Kidney capillary endothelial cell (primary cell): ENCODE measurements at regions not wholly inside any gene's neighbourhood (a gene's known extent, or its start where the extent isn't known, plus 50 kb on each side); places are given as distances from the start of the nearest gene placed in this dataset.

ENCODE experiments used
- DNase-seq: peaks from one replicate; pipeline ENCODE4 v3.0.0-alpha.2; 2018; ENCODE audit warnings: low spot score

DNA sequence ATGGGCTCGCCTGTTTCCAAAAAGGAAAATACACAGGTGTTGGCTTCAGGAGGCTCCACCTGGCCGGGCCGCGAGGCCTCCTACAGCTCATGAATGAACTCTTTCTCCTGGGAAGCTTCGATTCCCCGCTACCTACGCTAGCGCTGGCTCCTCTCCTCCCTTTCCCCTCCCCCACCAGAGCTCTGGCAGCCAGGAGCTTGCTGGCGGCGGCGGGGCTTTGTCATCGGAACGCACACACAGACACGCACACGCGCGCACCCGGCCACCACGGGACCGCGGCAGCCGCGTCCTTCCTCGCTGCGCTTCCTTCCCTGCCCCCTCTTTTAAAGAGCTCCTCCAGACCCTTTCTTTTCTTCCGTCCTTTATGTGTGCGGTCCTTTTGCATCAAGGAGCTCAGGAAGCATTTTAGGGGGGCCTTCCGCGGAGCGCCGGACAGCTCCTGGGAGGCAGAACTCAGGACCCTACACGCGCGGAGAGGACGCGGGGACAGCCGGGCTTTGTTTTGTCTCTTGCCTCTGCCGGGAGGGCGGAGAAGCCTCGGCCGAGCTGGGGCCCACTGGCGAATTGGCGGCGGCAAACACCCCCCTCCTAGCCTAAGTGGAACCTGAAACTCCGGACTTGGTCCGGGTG lies 70.2 kb upstream of the BCOR start:
- DNase-seq: no peak

DNA sequence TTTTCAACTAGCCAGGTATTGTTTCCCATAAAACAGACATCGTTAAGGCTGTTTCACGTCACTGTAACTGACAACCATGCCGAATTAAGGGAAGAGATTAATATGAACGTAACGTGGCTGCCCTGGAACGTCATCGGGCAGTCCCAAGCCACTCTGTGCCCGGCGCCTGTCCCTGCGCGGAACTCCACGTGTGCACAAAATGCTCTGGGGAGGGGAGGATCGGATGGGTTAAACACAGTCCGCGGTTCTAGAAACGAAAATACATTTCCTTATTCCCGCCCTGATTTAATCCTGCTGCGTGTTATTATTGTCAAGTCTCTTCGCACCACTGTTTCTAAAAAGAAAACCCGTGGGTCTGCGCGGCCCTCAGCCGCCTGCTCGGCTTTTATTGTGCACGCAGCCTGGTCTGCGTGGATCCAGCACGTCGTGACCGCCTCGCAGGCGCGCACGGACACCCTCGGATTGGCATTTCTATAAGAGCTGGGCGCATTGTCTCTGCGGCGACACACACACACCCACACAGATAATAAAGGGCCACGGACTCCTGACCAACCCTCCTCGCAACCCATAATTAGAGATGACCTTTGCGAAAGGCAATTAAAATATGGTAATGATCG lies 69.6 kb upstream of the BCOR start:
- DNase-seq: no peak

DNA sequence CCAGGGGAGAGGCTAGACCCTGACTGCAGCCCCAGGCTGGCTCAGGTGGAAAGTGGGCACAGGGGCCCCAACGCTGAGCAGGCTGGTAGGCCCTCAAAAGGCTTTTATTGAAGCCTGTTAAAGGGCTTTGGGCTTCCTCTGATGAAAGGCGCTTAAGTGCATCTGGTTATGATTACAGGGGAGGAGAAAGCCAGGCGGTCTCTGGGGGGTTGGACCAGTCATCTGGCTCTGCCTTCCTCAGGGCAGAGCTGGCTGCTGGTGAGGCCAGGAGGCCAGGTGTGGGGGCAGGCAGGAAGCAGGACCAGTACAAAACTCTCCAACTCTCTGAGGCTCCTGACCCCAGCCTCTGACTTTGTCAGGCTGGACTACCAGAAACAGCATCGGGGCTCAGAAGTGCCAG lies 68.8 kb upstream of the BCOR start:
- DNase-seq: no peak

DNA sequence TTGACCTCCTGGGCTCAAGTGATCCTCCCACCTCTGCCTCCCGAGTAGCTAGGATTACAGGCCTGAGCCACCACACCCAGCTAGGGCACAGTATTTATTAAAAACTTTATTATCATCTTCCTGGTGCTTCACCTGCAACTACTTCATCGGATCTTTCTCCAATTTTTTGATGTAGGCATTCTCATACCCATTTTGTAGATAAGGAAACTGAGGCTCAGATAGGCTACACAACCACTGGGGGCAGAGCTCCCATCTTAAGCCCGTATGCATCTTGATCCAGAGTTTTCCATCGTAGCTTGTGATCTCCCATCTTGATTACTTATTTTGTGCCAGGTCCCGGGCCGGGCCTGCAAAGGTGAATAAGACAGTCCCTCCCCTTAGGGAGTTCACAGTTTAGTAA lies 68.1 kb upstream of the BCOR start:
- DNase-seq: no peak

DNA sequence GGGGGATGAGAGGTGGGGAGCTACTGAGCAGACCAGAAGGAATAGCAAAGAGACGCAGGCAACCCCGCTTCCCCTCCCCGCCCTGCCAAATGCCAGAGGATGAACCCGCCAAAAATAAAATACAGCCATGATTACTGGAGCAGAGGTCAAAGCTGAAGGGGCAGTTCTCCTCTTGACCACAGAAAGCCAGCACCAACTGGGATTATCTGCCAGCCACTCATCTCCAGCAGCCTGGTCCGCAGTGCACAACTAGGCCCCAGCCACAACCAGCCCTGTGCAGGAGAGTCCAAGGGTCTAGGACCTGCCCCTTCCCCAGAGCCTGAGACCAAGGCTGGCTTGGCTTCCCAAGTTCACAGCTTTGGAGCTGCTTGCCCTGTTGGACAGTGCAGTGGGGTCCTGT lies 67.4 kb upstream of the BCOR start:
- no peak for DNase-seq

DNA sequence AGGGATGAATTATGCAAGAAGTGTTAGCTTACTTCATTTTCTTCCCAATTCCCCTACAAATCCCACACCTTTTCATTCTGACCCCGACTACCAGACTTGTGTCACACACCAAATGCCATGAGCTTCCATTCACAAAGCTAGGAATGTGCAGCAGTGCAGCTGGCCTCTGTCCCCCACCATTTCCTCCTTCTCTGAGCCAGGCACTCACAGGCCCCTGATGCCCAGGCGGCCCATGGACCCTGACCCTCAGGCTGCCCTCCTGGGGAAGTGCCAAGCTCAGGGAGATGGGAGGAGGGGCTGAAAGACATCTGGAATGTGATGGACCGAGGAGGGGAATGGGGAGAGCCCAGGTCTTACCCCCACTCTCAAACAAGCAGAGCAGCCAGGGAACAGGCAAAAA lies 67.0 kb upstream of the BCOR start:
- no peak for DNase-seq

DNA sequence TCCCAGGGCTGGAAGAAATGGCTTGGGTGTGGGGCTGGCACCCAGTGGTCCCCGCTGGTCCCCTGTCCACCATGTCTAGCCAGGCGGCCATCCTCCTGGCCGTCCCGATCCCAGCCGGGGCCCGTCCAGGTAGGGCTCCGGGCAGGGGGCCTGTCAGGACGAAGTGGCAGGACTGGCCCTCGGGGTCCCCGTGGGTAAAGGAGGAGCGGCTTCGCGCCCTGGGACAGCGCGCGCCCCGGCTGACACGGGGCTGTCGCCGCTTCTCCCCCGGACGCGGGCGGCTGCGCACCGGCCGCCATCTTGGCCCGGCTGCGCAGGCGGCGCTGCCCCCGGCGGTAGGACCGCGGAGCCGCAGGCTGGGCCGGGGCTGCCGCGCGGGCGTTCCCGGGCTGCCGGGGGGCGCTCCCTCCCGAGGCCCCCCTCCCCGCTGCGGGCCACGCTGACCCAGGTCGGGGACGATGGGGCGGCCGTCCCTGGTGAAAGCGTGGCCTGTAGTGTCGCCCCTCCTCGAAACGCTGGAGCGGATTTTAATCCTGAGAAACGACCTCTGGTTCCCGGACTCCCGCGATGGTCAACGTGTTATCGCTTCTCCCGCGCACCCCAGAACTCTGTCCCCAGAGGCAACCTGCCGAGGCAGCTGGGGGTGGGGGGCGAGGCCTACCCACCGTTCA lies 60.4 kb upstream of the BCOR start:
- no peak for DNase-seq

DNA sequence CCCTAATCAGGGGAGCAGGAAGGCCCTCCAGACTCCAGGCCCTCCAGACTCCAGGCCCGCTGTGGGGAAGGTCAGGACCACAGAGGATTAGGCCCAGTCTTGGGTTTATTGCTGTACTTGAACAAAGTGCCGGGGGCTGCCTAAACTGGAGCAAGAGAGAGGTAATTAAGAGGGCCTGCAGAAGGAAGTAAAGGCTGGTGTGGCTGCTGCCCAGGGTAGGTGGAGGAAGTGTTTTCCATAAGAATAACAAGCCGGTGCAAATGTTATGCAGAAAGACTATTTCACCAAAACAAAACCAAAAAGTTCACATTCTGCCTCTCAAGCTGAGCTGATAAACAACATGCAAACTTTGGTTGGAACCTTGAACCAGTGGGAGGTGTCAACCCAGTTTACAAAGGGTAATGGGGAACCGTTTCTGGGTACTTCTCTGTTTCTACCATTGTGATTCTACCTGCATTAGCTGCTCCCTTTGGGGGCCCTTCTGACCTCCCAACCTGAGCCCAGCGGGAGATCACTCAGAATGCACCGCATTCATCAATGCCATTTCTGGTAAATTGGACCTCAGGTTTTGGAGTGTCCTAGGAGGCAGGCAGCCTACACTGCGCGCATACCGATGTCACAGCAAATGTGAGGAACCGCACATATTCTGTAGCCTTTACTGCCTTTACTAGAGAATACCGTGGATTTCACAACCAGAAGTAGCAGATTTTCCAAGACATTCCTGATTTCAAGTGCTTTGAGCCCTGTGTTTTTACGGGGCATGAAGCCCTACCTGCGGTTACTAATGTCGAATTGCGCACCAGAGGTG lies 59.7 kb upstream of the BCOR start:
- DNase-seq: no peak

DNA sequence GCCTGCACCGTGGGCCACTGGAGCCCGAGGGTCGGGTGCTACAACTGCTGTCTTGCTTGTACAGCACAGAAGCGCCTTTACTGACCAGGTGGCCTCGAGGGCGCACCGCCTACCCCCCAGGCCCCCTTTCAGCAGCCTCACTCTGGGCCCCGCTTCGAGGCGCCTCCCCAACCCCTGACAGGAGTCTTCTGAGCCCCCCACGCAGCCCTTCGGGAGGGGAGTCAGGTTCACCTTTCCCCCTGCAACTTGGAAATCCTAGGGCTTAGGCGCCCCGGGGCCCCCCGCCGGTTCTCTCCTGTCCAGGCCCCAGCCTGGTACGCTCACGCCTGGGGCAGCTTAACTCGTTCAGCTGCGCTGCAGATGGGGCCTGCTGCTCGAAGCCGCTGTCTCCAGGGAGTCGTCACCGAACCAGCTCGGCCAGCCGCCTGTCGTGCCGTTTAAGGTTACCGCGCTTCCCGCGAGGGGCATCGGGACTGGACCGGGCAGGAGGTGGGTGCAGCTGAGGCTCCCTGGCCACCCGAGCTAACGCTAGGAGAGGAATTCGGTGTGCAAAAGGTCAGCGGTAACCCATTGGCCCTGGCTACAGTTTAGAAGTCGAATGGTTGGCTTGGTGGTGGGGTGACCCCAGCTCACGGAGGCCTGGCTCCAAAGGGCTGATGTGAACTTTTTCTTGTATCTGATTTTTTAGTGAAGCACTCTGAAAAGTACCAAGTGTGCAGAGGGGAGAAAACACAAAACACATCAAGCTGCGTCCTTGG lies 58.9 kb upstream of the BCOR start:
- DNase-seq: no peak

DNA sequence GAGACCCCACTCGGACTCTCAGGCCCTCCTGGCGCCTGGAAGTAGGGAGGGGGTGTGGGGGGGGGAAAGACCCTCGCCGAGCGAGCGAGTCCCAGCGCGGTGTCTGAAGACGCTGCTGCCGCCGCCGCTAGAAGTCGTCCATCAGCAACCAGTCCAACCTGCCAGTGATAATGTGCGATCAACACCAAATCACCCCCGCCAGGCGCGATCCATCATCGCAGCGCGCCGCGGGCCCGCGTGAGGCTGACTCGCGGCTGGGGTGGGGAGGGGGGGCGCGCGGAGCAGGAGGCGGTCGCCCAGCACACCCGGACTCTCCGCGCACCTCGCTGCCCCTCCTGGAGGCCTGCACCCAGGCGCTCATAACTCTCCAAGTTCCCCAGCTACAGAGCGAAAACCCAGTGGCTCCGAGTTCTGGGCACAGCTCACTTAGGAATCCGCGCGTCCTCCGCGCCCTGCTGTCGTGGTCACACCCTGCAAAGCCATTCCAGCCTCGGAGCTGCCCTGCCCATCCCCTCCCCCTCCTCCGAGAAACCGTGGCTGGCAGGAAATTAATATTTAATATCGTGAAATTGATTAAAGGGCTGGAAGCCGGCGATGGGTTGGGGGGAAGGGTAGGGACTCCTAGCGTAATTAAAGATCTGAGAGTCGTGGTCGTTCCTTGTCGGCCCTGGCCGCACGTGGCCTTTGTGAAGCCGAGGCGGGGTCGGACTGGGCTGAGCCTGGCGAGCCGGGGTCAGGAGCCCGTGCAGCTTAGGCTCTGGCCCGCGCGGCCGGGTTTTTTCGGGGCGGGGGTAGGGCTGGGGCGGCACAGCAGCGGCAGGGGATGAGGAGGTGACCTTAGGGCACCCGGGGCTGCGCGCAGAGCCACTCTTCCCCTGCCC lies 58.1 kb upstream of the BCOR start:
- DNase-seq: no peak

DNA sequence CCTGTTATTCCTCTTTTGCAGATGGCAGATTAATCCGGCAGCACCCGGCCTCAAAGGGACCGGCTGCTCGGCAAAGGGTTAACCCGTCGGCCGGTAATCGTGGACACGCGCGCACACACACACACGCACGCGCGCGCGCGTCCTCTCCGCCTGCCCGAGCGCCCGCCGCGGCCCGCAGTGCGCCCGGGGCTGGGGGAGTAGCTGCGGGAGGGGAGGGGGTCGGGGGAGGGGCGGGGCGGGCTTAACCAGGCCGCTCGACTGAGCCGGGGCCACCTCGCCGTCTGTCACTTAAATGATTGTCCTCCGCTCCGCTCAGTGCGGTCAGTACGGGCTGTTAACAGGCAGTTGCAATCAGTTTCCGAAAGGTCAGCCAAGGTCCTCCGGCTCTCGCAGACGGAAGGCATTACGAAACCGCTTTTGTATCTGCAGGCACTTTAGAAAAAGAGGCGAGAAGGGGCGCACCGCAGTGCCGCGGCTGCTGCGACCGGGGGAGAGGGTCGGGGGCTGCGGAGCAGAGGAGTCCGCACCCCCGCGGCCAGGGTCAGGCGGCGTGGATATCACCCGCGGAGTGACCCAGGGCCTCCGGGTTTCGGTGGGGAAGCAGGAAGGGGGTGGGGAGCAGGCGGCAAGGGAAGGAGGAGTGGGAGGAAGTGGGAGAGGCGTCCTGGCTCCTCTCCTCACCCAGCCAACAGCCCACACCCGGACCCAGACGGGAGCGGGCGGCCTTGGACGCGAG lies 57.3 kb upstream of the BCOR start:
- DNase-seq: no peak

DNA sequence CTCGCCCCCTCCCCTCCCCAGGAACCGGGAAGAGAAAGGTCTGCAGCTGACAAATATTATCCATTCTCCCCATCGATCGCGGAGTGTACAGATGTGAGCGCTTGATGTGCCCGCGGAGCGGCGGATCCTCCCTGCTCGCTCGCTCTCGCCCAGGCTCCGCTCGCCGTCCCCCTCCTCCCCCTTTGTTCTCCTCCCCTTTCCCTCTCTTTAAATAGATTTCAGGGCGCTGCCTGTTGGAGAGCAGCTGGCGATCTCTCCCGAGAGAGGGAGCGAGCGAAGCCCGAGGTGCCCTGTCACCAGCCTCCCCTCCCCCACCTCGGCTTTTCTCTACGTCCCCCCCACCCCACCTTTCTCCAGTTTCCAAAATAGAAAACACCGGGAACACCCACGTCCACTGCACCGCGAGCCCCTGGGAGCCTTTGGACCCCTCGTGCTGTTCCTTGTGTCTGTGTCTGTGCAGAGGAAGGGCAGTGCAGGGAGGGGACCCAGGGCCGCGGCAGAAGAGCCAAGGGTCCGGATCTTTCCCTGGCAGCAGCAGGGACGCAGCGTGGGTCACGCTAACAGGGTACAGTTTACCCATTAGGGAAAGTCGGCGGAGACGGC lies 56.6 kb upstream of the BCOR start:
- no peak for DNase-seq

DNA sequence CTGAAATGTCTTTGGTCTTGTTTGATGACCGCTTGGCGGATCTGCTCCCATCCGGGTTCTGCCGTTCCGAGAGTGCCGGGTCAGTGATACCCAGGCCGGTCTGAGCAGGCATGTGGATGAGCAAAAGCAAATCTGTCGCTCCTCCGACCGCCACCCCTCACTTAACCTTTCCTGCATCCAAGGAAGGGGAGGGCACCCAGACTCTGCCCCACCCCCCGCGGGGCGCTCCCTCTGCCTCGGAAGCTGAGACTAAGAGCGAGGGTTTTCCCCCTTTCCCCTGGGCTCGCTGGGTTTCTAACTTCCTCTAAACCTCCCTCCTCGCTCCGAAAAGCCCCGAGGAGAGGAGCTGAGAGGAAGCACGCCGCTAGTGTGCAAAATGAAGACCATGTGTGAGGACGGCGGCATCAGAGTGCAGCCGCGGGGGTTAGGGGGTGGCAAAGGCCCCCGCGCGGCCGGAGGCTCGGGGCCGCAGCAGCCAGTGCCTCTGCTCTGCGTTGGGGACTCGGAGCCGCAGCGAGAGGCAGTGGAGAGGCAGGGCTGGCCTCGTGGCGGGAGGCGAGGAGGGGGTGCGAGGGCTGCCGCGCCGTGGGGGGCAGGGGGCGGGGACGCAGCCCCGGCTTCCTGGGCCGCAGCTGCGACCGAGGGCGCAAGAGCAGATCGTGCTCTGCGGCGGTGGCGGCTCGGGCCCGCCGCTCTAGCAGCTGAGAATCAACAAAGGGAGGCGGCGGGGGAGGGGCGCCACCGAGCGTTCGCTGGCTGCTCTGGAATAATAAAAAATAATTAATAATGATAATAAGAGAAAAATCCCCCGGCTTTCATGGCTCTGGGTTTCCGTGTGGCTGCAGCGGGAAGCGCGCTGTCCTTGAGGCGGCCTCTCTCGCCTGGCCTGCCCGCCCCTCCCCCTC lies 55.8 kb upstream of the BCOR start:
- no peak for DNase-seq

DNA sequence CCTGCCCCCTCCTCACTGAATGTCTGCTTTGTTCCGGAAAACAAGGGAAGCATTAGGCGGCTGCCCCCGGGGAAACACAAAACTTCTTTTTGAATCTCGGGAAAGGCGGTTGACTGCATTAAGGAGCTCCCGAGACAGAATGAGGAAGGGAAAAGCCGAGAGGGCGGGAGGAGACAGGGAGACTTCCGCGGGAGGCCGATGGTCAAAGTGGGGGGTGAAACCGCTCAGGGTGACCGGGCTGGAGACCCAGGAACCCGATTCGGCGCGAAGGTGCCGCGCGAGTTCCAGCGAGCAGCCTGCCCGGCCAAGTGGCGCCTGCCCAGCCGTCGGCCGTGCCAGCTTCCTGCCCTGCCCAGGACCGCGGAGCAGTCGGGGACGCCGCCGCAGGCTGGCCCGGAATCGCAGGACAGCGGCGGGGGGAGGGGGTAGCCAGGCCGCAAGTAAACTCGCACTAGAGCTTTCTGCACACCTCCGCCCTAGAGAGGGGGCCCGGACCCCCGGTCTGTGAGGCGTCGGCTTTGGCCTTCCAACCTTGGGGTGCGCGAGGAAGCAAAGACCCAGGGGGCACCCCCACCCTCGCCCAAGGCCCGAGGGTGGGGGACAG lies 55.1 kb upstream of the BCOR start:
- no peak for DNase-seq

DNA sequence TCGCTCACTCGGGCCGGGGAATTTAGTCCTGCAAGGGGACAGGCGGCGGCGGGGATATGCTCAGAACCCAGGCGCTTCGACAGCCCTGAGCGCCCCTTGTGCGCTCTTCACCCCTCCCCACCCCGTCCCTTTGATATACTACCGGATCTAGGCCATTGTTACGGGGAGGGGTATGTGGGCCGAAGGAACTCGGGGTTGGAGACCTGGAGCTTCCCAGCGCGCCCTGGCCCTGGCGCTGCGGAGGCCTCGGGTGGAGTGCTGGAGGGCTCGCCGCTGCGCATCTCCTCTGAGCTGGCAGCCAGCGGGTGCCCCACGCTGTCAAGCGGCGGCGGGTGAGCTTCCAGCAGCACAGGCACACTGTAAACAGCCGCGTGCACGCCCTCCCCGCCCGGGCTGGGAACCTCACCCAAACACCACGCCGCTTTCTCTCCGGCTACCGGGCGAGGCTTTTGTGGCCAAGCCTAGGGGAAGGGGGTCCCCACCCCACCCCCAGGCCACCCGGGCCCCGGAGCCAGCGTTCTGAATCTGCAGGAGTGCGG lies 54.5 kb upstream of the BCOR start:
- no peak for DNase-seq

DNA sequence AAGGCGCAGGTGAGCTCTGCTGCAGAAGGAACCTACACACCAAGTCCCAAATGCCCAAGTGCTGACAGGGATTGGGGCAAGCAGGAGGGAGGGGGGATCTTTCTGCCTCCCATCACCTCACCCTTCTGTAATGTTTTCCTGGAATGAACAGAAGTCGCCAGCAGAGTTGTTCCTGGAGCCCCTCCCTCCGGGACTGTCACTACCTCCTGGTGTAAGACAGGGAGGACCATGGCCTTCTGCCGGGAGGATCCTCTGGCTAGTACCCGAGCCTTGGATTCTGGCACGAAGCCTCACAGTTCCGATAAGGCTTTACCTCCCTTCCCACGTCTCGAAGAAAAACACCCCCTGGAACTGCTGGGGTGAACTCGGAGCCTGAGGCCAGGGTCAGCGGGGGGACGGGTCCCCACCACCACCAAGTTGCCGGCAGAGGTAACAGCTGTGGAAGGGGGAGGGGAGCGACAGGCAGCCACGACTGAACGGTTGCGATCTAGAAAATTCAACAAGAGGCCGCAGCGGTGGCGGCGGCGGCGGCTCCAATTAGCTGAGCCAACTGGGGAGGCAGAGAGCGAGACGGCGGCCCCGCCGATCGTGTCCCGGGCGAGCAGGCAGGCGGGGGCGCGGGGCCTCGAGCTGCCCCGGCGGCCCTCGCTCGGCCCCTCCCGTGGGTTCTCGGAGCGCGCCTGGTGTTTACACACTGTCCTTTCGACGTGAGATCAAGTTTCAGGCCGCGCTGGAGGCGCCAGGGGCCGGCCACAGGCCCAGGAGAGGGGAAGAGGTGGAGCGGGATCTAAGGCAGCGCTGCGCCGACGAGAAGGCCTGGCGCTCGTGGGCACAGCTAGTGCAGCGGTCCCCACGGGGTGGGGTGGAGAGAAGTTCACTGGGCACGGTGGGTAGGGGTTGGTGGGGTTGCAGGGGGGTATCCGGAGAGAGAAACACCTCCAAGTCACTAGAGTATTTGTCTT lies 53.7 kb upstream of the BCOR start:
- no peak for DNase-seq

DNA sequence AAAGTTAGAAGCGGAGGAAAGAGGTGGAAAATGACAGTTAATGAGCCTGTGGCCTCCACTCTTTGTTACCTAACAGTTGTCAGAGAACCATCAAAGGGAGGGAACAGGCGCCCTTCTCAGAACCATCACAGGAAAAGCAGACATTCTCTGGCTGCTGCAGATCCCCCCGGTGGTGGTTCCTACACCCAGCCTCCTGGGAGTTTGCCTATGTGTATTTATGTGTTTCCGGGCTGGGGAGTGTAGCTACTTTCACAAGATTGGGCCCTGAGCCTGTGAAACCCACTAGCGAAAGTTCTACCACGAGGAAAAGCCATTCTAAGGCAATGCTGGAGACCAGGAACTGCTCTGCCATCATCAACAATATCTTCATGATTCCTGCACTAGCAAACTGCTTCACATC lies 52.7 kb upstream of the BCOR start:
- DNase-seq: no peak
